OCI-LY7 (cell line): ENCODE measurements at regions not wholly inside any gene's neighbourhood (a gene's known extent, or its start where the extent isn't known, plus 50 kb on each side); places are given as distances from the start of the nearest gene placed in this dataset.

Experiments
- BruUV-seq: library from RNA; stranded (reverse); fragments of 400-500 nt; replicated peaks from 2 replicates; lab custom pipeline; 2021; lab: Mats Ljungman, UMichigan
- CTCF ChIA-PET: fragments of 300-600 bp; sonication (Branson Sonifier 250); formaldehyde crosslinking; loops from one replicate; lab custom pipeline; 2022; ENCODE audit warnings: antibody characterized with exemption; ENCODE audit not compliant: unreplicated experiment; lab: Charles Lee
- POLR2A ChIA-PET: fragments of 300-600 bp; sonication (Branson Sonifier 250); formaldehyde crosslinking; loops from one replicate; lab custom pipeline; 2022; ENCODE audit warnings: antibody characterized with exemption; lab: Charles Lee
- DNase-seq: peaks from one replicate; pipeline ENCODE4 v3.0.0-alpha.2; 2015; ENCODE audit warnings: low spot score
- H2AFZ ChIP-seq: fragments of 200-600 bp; sonication (generic), shearing (Covaris generic); 2 replicates; pipeline ENCODE4 v1.6.1; 2014; ENCODE audit warnings: mild to moderate bottlenecking, antibody characterized with exemption, low read length, moderate library complexity
- H3K27ac ChIP-seq: fragments of 200-600 bp; sonication (generic); 2 replicates; pipeline ENCODE4 v1.5.1; 2014; ENCODE audit warnings: mixed run types, low read depth, mild to moderate bottlenecking, moderate library complexity, low read length, inconsistent platforms; ENCODE audit not compliant: poor library complexity, severe bottlenecking
- H3K36me3 ChIP-seq: fragments of 200-600 bp; sonication (generic); 2 replicates; pipeline ENCODE4 v1.6.1; 2014; ENCODE audit warnings: mild to moderate bottlenecking, antibody characterized with exemption, low read length, moderate library complexity, mixed read lengths; ENCODE audit not compliant: insufficient read depth
- H3K4me1 ChIP-seq: fragments of 200-600 bp; sonication (generic); 2 replicates; pipeline ENCODE4 v1.5.1; 2014; ENCODE audit warnings: mild to moderate bottlenecking, low read length; ENCODE audit not compliant: insufficient read depth, poor library complexity, severe bottlenecking
- H3K4me2 ChIP-seq: fragments of 200-600 bp; sonication (generic); 2 replicates; pipeline ENCODE4 v1.6.1; 2014; ENCODE audit warnings: mild to moderate bottlenecking, low read length
- H3K4me3 ChIP-seq: fragments of 200-600 bp; sonication (generic); 2 replicates; pipeline ENCODE4 v1.5.1; 2014; ENCODE audit warnings: mild to moderate bottlenecking, low read depth, low read length; ENCODE audit not compliant: poor library complexity, severe bottlenecking
- H3K79me2 ChIP-seq: fragments of 200-600 bp; sonication (generic); 2 replicates; pipeline ENCODE4 v1.6.1; 2016; ENCODE audit warnings: low read depth, mild to moderate bottlenecking, low read length, moderate library complexity, mixed read lengths; ENCODE audit not compliant: insufficient read depth
- H3K9me2 ChIP-seq: fragments of 200-600 bp; sonication (generic); 2 replicates; pipeline ENCODE4 v1.6.1; 2016; ENCODE audit warnings: mild to moderate bottlenecking, low read length, mixed read lengths; ENCODE audit not compliant: insufficient read depth
- H3K9me3 ChIP-seq: fragments of 200-600 bp; sonication (generic); 2 replicates; pipeline ENCODE4 v1.6.1; 2014; ENCODE audit warnings: mild to moderate bottlenecking, mixed run types, low read length, mixed read lengths
- H4K20me1 ChIP-seq: fragments of 200-600 bp; sonication (generic); 2 replicates; pipeline ENCODE4 v1.6.1; 2014; ENCODE audit warnings: mild to moderate bottlenecking, antibody characterized with exemption, low read length, moderate library complexity, mixed read lengths; ENCODE audit not compliant: insufficient read depth
- CTCF ChIP-seq: fragments of 200-600 bp; sonication (generic); conservative IDR thresholded peaks from 2 replicates; pipeline ENCODE4 v1.5.1; 2014; ENCODE audit warnings: mild to moderate bottlenecking, antibody characterized with exemption, low read length, moderate library complexity, mixed read lengths
- EZH2phosphoT487 ChIP-seq: fragments of 200-600 bp; sonication (generic); IDR thresholded peaks from 2 replicates; pipeline ENCODE4 v1.6.1; 2018; ENCODE audit warnings: low read depth, borderline replicate concordance, mild to moderate bottlenecking, mixed run types, antibody characterized with exemption, low read length, moderate library complexity, mixed read lengths
- intact Hi-C: fragments of 100-400 bp; cut with micrococcal nuclease; formaldehyde crosslinking; loops from one replicate; pipeline ENCODE4 v1.10.0; 2022; ENCODE audit not compliant: unreplicated experiment

GRCh38 chr13:92954746-92955145, 271.9 kb upstream of the GPC6 start:
- intact Hi-C loops: no loop called here
- BruUV-seq: no TSS peak
- TF ChIP-seq CTCF: no peak
- no peak for TF ChIP-seq EZH2phosphoT487
- H3K4me1 ChIP-seq: no peaks in the 10 kb centered on the region
- DNase-seq: no peak
- H3K4me2 ChIP-seq: no peak overlapping the region
- H3K9me2 ChIP-seq: no peaks in the 10 kb centered on the region
- no peaks in the 10 kb centered on the region for H3K79me2 ChIP-seq
- H3K9me3 ChIP-seq: no peaks in the 10 kb centered on the region
- no peaks in the 10 kb centered on the region for H3K36me3 ChIP-seq
- no peak overlapping the region for H3K4me3 ChIP-seq
- no peak overlapping the region for H3K27ac ChIP-seq
- CTCF ChIA-PET: no interaction called here
- no peaks in the 10 kb centered on the region for H4K20me1 ChIP-seq
- POLR2A ChIA-PET: no interaction called here
- no peak overlapping the region for H2AFZ ChIP-seq

- ChIA-PET POLR2A (no interaction called here), CTCF (no interaction called here)
- H4K20me1 ChIP-seq: no peaks in the 10 kb centered on the region
- H3K27ac ChIP-seq: no peak overlapping the region
- no TSS peak for BruUV-seq
- H2AFZ ChIP-seq: no peak overlapping the region
- intact Hi-C loops: no loop called here
- no peak for DNase-seq
- H3K36me3 ChIP-seq: no peaks in the 10 kb centered on the region
- H3K4me1 ChIP-seq: no peaks in the 10 kb centered on the region
- no peaks in the 10 kb centered on the region for H3K9me2 ChIP-seq
- H3K9me3 ChIP-seq: no peaks in the 10 kb centered on the region
- H3K4me2 ChIP-seq: no peak overlapping the region
- no peaks in the 10 kb centered on the region for H3K79me2 ChIP-seq
- TF ChIP-seq CTCF (no peak), EZH2phosphoT487 (no peak)
- no peak overlapping the region for H3K4me3 ChIP-seq
Measured at GRCh38 chr13:92959790-92960189, 266.8 kb upstream of the GPC6 start.

- Histone ChIP-seq H2AFZ (no peak overlapping the region), H3K36me3 (no peaks in the 10 kb centered on the region), H3K27ac (no peak overlapping the region), H3K9me2 (no peaks in the 10 kb centered on the region), H3K4me2 (no peak overlapping the region), H4K20me1 (no peaks in the 10 kb centered on the region), H3K4me3 (no peak overlapping the region), H3K4me1 (no peaks in the 10 kb centered on the region), H3K9me3 (no peaks in the 10 kb centered on the region), H3K79me2 (no peaks in the 10 kb centered on the region)
- POLR2A ChIA-PET: no interaction called here
- no TSS peak for BruUV-seq
- DNase-seq: no peak
- intact Hi-C loops: no loop called here
- CTCF ChIA-PET: no interaction called here
- TF ChIP-seq CTCF (no peak), EZH2phosphoT487 (no peak)
Measured at GRCh38 chr13:92963029-92963428, 263.6 kb upstream of the GPC6 start.
